Cardiac septum (tissue), 1 donor: ENCODE measurements at regions not wholly inside any gene's neighbourhood (a gene's known extent, or its start where the extent isn't known, plus 50 kb on each side); places are given as distances from the start of the nearest gene placed in this dataset.
"Not testable (repeated sequence)": the region's sequence is repeated elsewhere in the genome, so short reads cannot be mapped to it uniquely, and the experiment has no call there.

Experiments
- DNase-seq: peaks from one replicate; pipeline ENCODE4 v3.0.0-alpha.2; 2020; ENCODE audit warnings: low spot score
- intact Hi-C: fragments of 100-400 bp; cut with DNase I; formaldehyde crosslinking; loops from one replicate; pipeline ENCODE4 v1.14.0; 2022
- donor health status: DM: no; HTN: no; CAD: no.

GRCh38 chrX:25442499-25442898, 426.7 kb upstream of the ARX start:
- DNase-seq, result no peak
- intact Hi-C loops, result no loop called here

- intact Hi-C loops, result no loop called here
- no peak for DNase-seq
Observed at GRCh38 chrX:25433307-25433706, 417.5 kb upstream of the ARX start.

GRCh38 chrX:25432396-25432795, 416.6 kb upstream of the ARX start:
- no peak for DNase-seq
- intact Hi-C loops, result no loop called here

GRCh38 chrX:25427873-25428555, 412.2 kb upstream of the ARX start:
- DNase-seq, result no peak
- intact Hi-C loops, result no loop called here

GRCh38 chrX:25404163-25404562, 388.4 kb upstream of the ARX start:
- intact Hi-C loops, result not testable (repeated sequence)
- DNase-seq, result peak; percentile 70

- intact Hi-C loops, result no loop called here
Observed at GRCh38 chrX:25389266-25389665, 373.5 kb upstream of the ARX start.

GRCh38 chrX:25383196-25383595, 367.4 kb upstream of the ARX start:
- no peak for DNase-seq
- intact Hi-C loops, result no loop called here

More at GRCh38 chrX:25389266-25389665, 373.5 kb upstream of the ARX start:
- DNase-seq, result no peak

GRCh38 chrX:25356456-25356855, 340.7 kb upstream of the ARX start:
- no peak for DNase-seq
- intact Hi-C loops, result no loop called here

GRCh38 chrX:25344161-25344936, 328.6 kb upstream of the ARX start:
- DNase-seq, result no peak
- intact Hi-C loops, result no loop called here

- intact Hi-C loops, result no loop called here
Observed at GRCh38 chrX:25343060-25343459, 327.3 kb upstream of the ARX start.

GRCh38 chrX:25337841-25338240, 322.1 kb upstream of the ARX start:
- intact Hi-C loops, result no loop called here
- no peak for DNase-seq

More at GRCh38 chrX:25343060-25343459, 327.3 kb upstream of the ARX start:
- no peak for DNase-seq

- DNase-seq, result no peak
- intact Hi-C loops, result no loop called here
Observed at GRCh38 chrX:25300994-25301393, 285.2 kb upstream of the ARX start.

GRCh38 chrX:25296850-25297249, 281.1 kb upstream of the ARX start:
- intact Hi-C loops, result no loop called here
- DNase-seq, result no peak

GRCh38 chrX:25295466-25295865, 279.7 kb upstream of the ARX start:
- DNase-seq, result no peak
- intact Hi-C loops, result no loop called here

GRCh38 chrX:25290132-25290531, 274.4 kb upstream of the ARX start:
- intact Hi-C loops, result no loop called here
- DNase-seq, result no peak

GRCh38 chrX:25288676-25289075, 272.9 kb upstream of the ARX start:
- intact Hi-C loops, result no loop called here
- no peak for DNase-seq

GRCh38 chrX:25287521-25287920, 271.8 kb upstream of the ARX start:
- no peak for DNase-seq

GRCh38 chrX:25285598-25285997, 269.8 kb upstream of the ARX start:
- intact Hi-C loops, result no loop called here
- no peak for DNase-seq

More at GRCh38 chrX:25287521-25287920, 271.8 kb upstream of the ARX start:
- intact Hi-C loops, result no loop called here

- intact Hi-C loops, result no loop called here
- no peak for DNase-seq
Observed at GRCh38 chrX:25279510-25279909, 263.7 kb upstream of the ARX start.

- DNase-seq, result no peak
- intact Hi-C loops, result no loop called here
Observed at GRCh38 chrX:25278341-25278740, 262.6 kb upstream of the ARX start.

- DNase-seq, result no peak
- intact Hi-C loops, result no loop called here
Observed at GRCh38 chrX:25277574-25277973, 261.8 kb upstream of the ARX start.
